Muscle layer of duodenum (tissue), 2 donors: ENCODE measurements at regions not wholly inside any gene's neighbourhood (a gene's known extent, or its start where the extent isn't known, plus 50 kb on each side); places are given as distances from the start of the nearest gene placed in this dataset.

Experiments used
- H3K27ac ChIP-seq: one replicate; pipeline ENCODE4 v1.7.0; 2013; ENCODE audit warnings: mild to moderate bottlenecking, low read length
- H3K27me3 ChIP-seq: one replicate; pipeline ENCODE4 v1.7.0; 2013; ENCODE audit warnings: low read depth, mild to moderate bottlenecking, control low read depth, low read length
- H3K36me3 ChIP-seq, 2 donors: one replicate each; pipeline ENCODE4 v1.7.0; 2013; ENCODE audit warnings: low read length in 2 of 2, control low read depth in 1 of 2, mild to moderate bottlenecking in 1 of 2; ENCODE audit not compliant: insufficient read depth in 2 of 2, control insufficient read depth in 1 of 2
- H3K4me1 ChIP-seq, 2 donors: one replicate each; pipeline ENCODE4 v1.7.0; 2013; ENCODE audit warnings: low read length in 2 of 2, mild to moderate bottlenecking in 2 of 2, control low read depth in 1 of 2, moderate library complexity in 1 of 2; ENCODE audit not compliant: insufficient read depth in 2 of 2, control insufficient read depth in 1 of 2
- H3K4me3 ChIP-seq, 2 donors: one replicate each; pipeline ENCODE4 v1.7.0; 2013; ENCODE audit warnings: low read length in 2 of 2, low read depth in 1 of 2, mild to moderate bottlenecking in 1 of 2
- H3K9me3 ChIP-seq, 2 donors: one replicate each; pipeline ENCODE4 v1.7.0; 2013; ENCODE audit warnings: low read length in 2 of 2, control low read depth in 1 of 2, mild to moderate bottlenecking in 1 of 2; ENCODE audit not compliant: control insufficient read depth in 1 of 2
- donor health status: healthy.

- H3K36me3 ChIP-seq, result no peaks in the 10 kb centered on the region
- peak overlapping the region; percentile 28 to 58 for H3K4me3 ChIP-seq
- peaks cover 0 to 17% of the 10 kb centered on the region in 2 donors for H3K4me1 ChIP-seq
- no peaks in the 10 kb centered on the region for H3K9me3 ChIP-seq
- peaks cover 19% of the 10 kb centered on the region for H3K27me3 ChIP-seq
- no peak overlapping the region for H3K27ac ChIP-seq
These were observed 256.4 kb upstream of the SOX21 start for GRCh38 chr13:94968757-94969086.

- no peak overlapping the region for H3K27ac ChIP-seq
- H3K36me3 ChIP-seq, result no peaks in the 10 kb centered on the region
- H3K27me3 ChIP-seq, result peaks cover 19% of the 10 kb centered on the region
- peak overlapping the region; percentile 28 to 58 for H3K4me3 ChIP-seq
- H3K4me1 ChIP-seq, result peaks cover 0 to 17% of the 10 kb centered on the region in 2 donors
- no peaks in the 10 kb centered on the region for H3K9me3 ChIP-seq
These were observed 255.9 kb upstream of the SOX21 start for GRCh38 chr13:94968040-94968756.

- peak overlapping the region in 1 of 2 donors; percentile 58 for H3K4me3 ChIP-seq
- peaks cover 19% of the 10 kb centered on the region for H3K27me3 ChIP-seq
- no peaks in the 10 kb centered on the region for H3K9me3 ChIP-seq
- H3K27ac ChIP-seq, result no peak overlapping the region
- peaks cover 0 to 17% of the 10 kb centered on the region in 2 donors for H3K4me1 ChIP-seq
- H3K36me3 ChIP-seq, result no peaks in the 10 kb centered on the region
These were observed 255.1 kb upstream of the SOX21 start for GRCh38 chr13:94967183-94968039.

- H3K27me3 ChIP-seq, result peaks cover 19% of the 10 kb centered on the region
These were observed 254.1 kb upstream of the SOX21 start for GRCh38 chr13:94966422-94966955.

GRCh38 chr13:94959626-94960025, 247.3 kb upstream of the SOX21 start:
- Histone ChIP-seq H3K9me3 (no peaks in the 10 kb centered on the region), H3K27ac (no peak overlapping the region), H3K36me3 (no peaks in the 10 kb centered on the region), H3K27me3 (no peaks in the 10 kb centered on the region), H3K4me1 (no peaks in the 10 kb centered on the region), H3K4me3 (no peak overlapping the region)

More at GRCh38 chr13:94966422-94966955, 254.1 kb upstream of the SOX21 start:
- Histone ChIP-seq H3K4me1 (peaks cover 0 to 17% of the 10 kb centered on the region in 2 donors), H3K27ac (no peak overlapping the region), H3K4me3 (no peak overlapping the region), H3K36me3 (no peaks in the 10 kb centered on the region), H3K9me3 (no peaks in the 10 kb centered on the region)

- H3K4me1 ChIP-seq, result no peaks in the 10 kb centered on the region
- no peak overlapping the region for H3K4me3 ChIP-seq
- H3K9me3 ChIP-seq, result no peaks in the 10 kb centered on the region
- no peaks in the 10 kb centered on the region for H3K27me3 ChIP-seq
- H3K36me3 ChIP-seq, result no peaks in the 10 kb centered on the region
- H3K27ac ChIP-seq, result no peak overlapping the region
These were observed 244.2 kb upstream of the SOX21 start for GRCh38 chr13:94956417-94957110.

GRCh38 chr13:94952787-94953186, 240.4 kb upstream of the SOX21 start:
- Histone ChIP-seq H3K27me3 (no peaks in the 10 kb centered on the region), H3K36me3 (no peaks in the 10 kb centered on the region), H3K27ac (no peak overlapping the region), H3K4me3 (no peak overlapping the region), H3K9me3 (no peaks in the 10 kb centered on the region), H3K4me1 (no peaks in the 10 kb centered on the region)

- H3K27me3 ChIP-seq, result no peaks in the 10 kb centered on the region
- H3K9me3 ChIP-seq, result no peaks in the 10 kb centered on the region
- no peak overlapping the region for H3K27ac ChIP-seq
- no peak overlapping the region for H3K4me3 ChIP-seq
- H3K4me1 ChIP-seq, result no peaks in the 10 kb centered on the region
- no peaks in the 10 kb centered on the region for H3K36me3 ChIP-seq
These were observed 238.0 kb upstream of the SOX21 start for GRCh38 chr13:94950303-94950702.

- Histone ChIP-seq H3K4me1 (no peaks in the 10 kb centered on the region), H3K27me3 (no peaks in the 10 kb centered on the region), H3K36me3 (no peaks in the 10 kb centered on the region), H3K4me3 (no peak overlapping the region), H3K27ac (no peak overlapping the region), H3K9me3 (no peaks in the 10 kb centered on the region)
These were observed 235.6 kb upstream of the SOX21 start for GRCh38 chr13:94947965-94948371.

GRCh38 chr13:94947392-94947791, 235.0 kb upstream of the SOX21 start:
- no peak overlapping the region for H3K27ac ChIP-seq
- no peaks in the 10 kb centered on the region for H3K27me3 ChIP-seq
- no peaks in the 10 kb centered on the region for H3K9me3 ChIP-seq
- H3K4me1 ChIP-seq, result no peaks in the 10 kb centered on the region
- H3K4me3 ChIP-seq, result no peak overlapping the region
- no peaks in the 10 kb centered on the region for H3K36me3 ChIP-seq

GRCh38 chr13:94946039-94946438, 233.7 kb upstream of the SOX21 start:
- Histone ChIP-seq H3K27ac (no peak overlapping the region), H3K27me3 (no peaks in the 10 kb centered on the region), H3K4me1 (no peaks in the 10 kb centered on the region), H3K9me3 (no peaks in the 10 kb centered on the region), H3K36me3 (no peaks in the 10 kb centered on the region), H3K4me3 (no peak overlapping the region)
